GM12878 (cell line): ENCODE measurements at regions not wholly inside any gene's neighbourhood (a gene's known extent, or its start where the extent isn't known, plus 50 kb on each side); places are given as distances from the start of the nearest gene placed in this dataset.

Experiments used
- ATAC-seq: fragments of 200-7000 bp; cut with Tn5 transposase; 3 replicates; pipeline ENCODE4 v1.9.1; 2020; ENCODE audit warnings: mild to moderate bottlenecking, moderate library complexity
- BruUV-seq: library from RNA; stranded (reverse); fragments of 400-500 nt; replicated peaks from 2 replicates; lab custom pipeline; 2021; lab: Mats Ljungman, UMichigan
- CTCF ChIA-PET: fragments of 300-600 bp; sonication (Branson Sonifier 250); formaldehyde crosslinking; extraction: SDS; loops from one replicate; lab custom pipeline; 2021; ENCODE audit warnings: inconsistent platforms; lab: Yijun Ruan, JAX
- POLR2A ChIA-PET: fragments of 350-600 bp; formaldehyde crosslinking; extraction: SDS; loops from one replicate; lab custom pipeline; 2021; ENCODE audit warnings: inconsistent platforms; lab: Charles Lee
- RAD21 ChIA-PET: fragments of 300-600 bp; sonication (Branson Sonifier 250); formaldehyde crosslinking; loops from one replicate; lab custom pipeline; 2023; ENCODE audit warnings: antibody characterized with exemption; ENCODE audit not compliant: unreplicated experiment; lab: Charles Lee
- SMC1A ChIA-PET: fragments of 300-600 bp; sonication (Branson Sonifier 250); formaldehyde crosslinking; loops from one replicate; lab custom pipeline; 2023; ENCODE audit not compliant: unreplicated experiment, uncharacterized antibody; lab: Charles Lee
- DNase-seq: peaks from one replicate; pipeline ENCODE4 v3.0.0-alpha.2; 2011; ENCODE audit warnings: low read depth, low spot score
- FAIRE-seq: peaks from 3 replicates; lab custom pipeline; 2011; peaks lifted over from hg19 to GRCh38; lab: Jason Lieb, UNC
- H2AFZ ChIP-seq: 2 replicates; pipeline ENCODE4 v1.6.0; 2011; ENCODE audit warnings: low read depth, low read length, control low read depth; ENCODE audit not compliant: control insufficient read depth
- H3K27ac ChIP-seq: 2 replicates; pipeline ENCODE4 v1.5.1; 2011; ENCODE audit warnings: control low read depth; ENCODE audit not compliant: control insufficient read depth, insufficient read depth
- H3K27me3 ChIP-seq, 2 experiments: replicated peaks in 1 of 2; 2 replicates each; pipeline versions ENCODE4 v1.6.0 to v1.6.1; 2011; ENCODE audit warnings: low read length in 1 of 2; ENCODE audit not compliant: control insufficient read depth in 2 of 2, insufficient read depth in 2 of 2
- H3K36me3 ChIP-seq, 2 experiments: 2 replicates each; pipeline ENCODE4 v1.5.1; 2011; ENCODE audit warnings: low read length in 1 of 2; ENCODE audit not compliant: control insufficient read depth in 2 of 2, insufficient read depth in 2 of 2
- H3K4me1 ChIP-seq: 2 replicates; pipeline ENCODE4 v1.6.1; 2011; ENCODE audit warnings: mild to moderate bottlenecking, low read length, moderate library complexity, mixed read lengths; ENCODE audit not compliant: control insufficient read depth, insufficient read depth
- H3K4me2 ChIP-seq: 2 replicates; pipeline ENCODE4 v1.6.0; 2011; ENCODE audit warnings: control low read depth; ENCODE audit not compliant: control insufficient read depth, insufficient read depth
- H3K4me3 ChIP-seq: fragments of 200-600 bp; sonication (generic); 2 replicates; pipeline ENCODE4 v1.5.1; 2016
- H3K79me2 ChIP-seq: 2 replicates; pipeline ENCODE4 v1.6.0; 2011; ENCODE audit warnings: low read length; ENCODE audit not compliant: control insufficient read depth, insufficient read depth
- H3K9ac ChIP-seq: 2 replicates; pipeline ENCODE4 v1.8.0; 2011; ENCODE audit warnings: low read length, control low read depth, mixed read lengths; ENCODE audit not compliant: control insufficient read depth, insufficient read depth
- H3K9me3 ChIP-seq: replicated peaks from 3 replicates; pipeline ENCODE4 v1.5.1; 2011; ENCODE audit warnings: mild to moderate bottlenecking, low read length; ENCODE audit not compliant: control insufficient read depth, insufficient read depth
- H4K20me1 ChIP-seq: 2 replicates; pipeline ENCODE4 v1.6.0; 2011; ENCODE audit not compliant: control insufficient read depth, insufficient read depth
- BCLAF1 ChIP-seq: fragments of 450-650 bp; IDR thresholded peaks from 2 replicates; pipeline ENCODE4 v1.6.1; 2017; ENCODE audit warnings: antibody characterized with exemption, mild to moderate bottlenecking, moderate library complexity
- CHD1 ChIP-seq: IDR thresholded peaks from 2 replicates; pipeline ENCODE4 v1.6.1; 2012; ENCODE audit warnings: low read depth, low read length, improper control_type of control experiment
- E2F8 ChIP-seq: fragments of 450-650 bp; IDR thresholded peaks from 2 replicates; pipeline ENCODE4 v1.6.1; 2018; ENCODE audit warnings: mild to moderate bottlenecking, low read depth, moderate library complexity; ENCODE audit not compliant: partially characterized antibody
- ELK1 ChIP-seq: IDR thresholded peaks from 2 replicates; pipeline ENCODE4 v1.6.1; 2012; ENCODE audit warnings: low read depth, low read length, improper control_type of control experiment
- FOXM1 ChIP-seq: IDR thresholded peaks from 2 replicates; pipeline ENCODE4 v1.6.1; 2012; ENCODE audit warnings: low read depth, mild to moderate bottlenecking, inconsistent platforms, low read length, moderate library complexity
- JUND ChIP-seq: IDR thresholded peaks from 2 replicates; pipeline ENCODE4 v1.6.1; 2012; ENCODE audit warnings: low read depth, mild to moderate bottlenecking, low read length, improper control_type of control experiment, moderate library complexity
- RELB ChIP-seq: fragments of 450-650 bp; IDR thresholded peaks from 2 replicates; pipeline ENCODE4 v1.6.1; 2017; ENCODE audit warnings: low read depth, mild to moderate bottlenecking, moderate library complexity
- SREBF2 ChIP-seq: IDR thresholded peaks from 2 replicates; pipeline ENCODE4 v1.6.1; 2012; ENCODE audit warnings: mild to moderate bottlenecking, low read length
- ZBTB11 ChIP-seq: fragments of 450-650 bp; formaldehyde crosslinking; IDR thresholded peaks from 2 replicates; pipeline ENCODE4 v1.5.0; 2022; ENCODE audit warnings: mild to moderate bottlenecking, missing genetic modification characterization
- ZNF207 ChIP-seq: fragments of 450-650 bp; IDR thresholded peaks from 2 replicates; pipeline ENCODE4 v1.6.1; 2014; ENCODE audit warnings: antibody characterized with exemption, mild to moderate bottlenecking, borderline replicate concordance
- ZNF384 ChIP-seq: IDR thresholded peaks from 2 replicates; pipeline ENCODE4 v1.6.1; 2012; ENCODE audit warnings: low read depth, mild to moderate bottlenecking, low read length, improper control_type of control experiment, borderline replicate concordance
- ZNF622 ChIP-seq: fragments of 450-650 bp; IDR thresholded peaks from 2 replicates; pipeline ENCODE4 v1.6.1; 2017; ENCODE audit warnings: mild to moderate bottlenecking, inconsistent platforms
- ZZZ3 ChIP-seq: IDR thresholded peaks from 2 replicates; pipeline ENCODE4 v1.6.1; 2011; ENCODE audit warnings: low read depth; ENCODE audit not compliant: control insufficient read depth, insufficient read length
- WGBS: methylation state at CpG from one replicate; pipeline ENCODE4 v1.1.6; 2016; ENCODE audit warnings: low lambda C conversion rate; ENCODE audit not compliant: insufficient replicate concordance, insufficient coverage; ENCODE audit errors: missing lambda C conversion rate; 5-methylcytosine and 5-hydroxymethylcytosine counted together
- in situ Hi-C: fragments of 300-500 bp; cut with MboI; formaldehyde crosslinking; loops from 9 replicates; pipeline ENCODE4 v1.14.3; 2018; ENCODE audit warnings: mixed read lengths
- intact Hi-C: fragments of 100-400 bp; cut with micrococcal nuclease; formaldehyde crosslinking; loops from one replicate; pipeline ENCODE4 v1.14.2; 2022; ENCODE audit not compliant: unreplicated experiment

GRCh38 chr16:66129196-66129595 is 237.3 kb upstream of the CDH5 start:
- CTCF ChIA-PET, result interaction anchor here (0.6 kb wide), 1 partner anchor 622 kb away, joined by 3 read pairs; no protein-coding TSS in a partner anchor
- no TSS peak for BruUV-seq
- Histone ChIP-seq H3K36me3 (no peaks in the 10 kb centered on the region), H3K79me2 (no peaks in the 10 kb centered on the region), H3K4me2 (no peak overlapping the region), H3K4me3 (no peak overlapping the region), H3K27ac (no peak overlapping the region), H3K27me3 (peaks cover 0 to 4% of the 10 kb centered on the region in 2 experiments), H3K9me3 (no peaks in the 10 kb centered on the region), H3K4me1 (no peaks in the 10 kb centered on the region), H2AFZ (no peak overlapping the region), H3K9ac (no peak overlapping the region), H4K20me1 (no peaks in the 10 kb centered on the region)
- SMC1A ChIA-PET, result no interaction called here
- in situ Hi-C loops (no loop called here), intact Hi-C loops (no loop called here)
- POLR2A ChIA-PET, result no interaction called here
- no peak for ATAC-seq
- no peak for FAIRE-seq
- DNase-seq, result no peak
- RAD21 ChIA-PET, result no interaction called here
- WGBS, result 2% methylated on average over 4 of the region's 4 CpGs
- no peak for TF ChIP-seq ELK1
- TF ChIP-seq RELB, result no peak
- TF ChIP-seq E2F8, result no peak
- TF ChIP-seq CHD1, result no peak
- TF ChIP-seq JUND, result no peak
- no peak for TF ChIP-seq ZNF207
- no peak for TF ChIP-seq FOXM1
- TF ChIP-seq BCLAF1, result no peak
- no peak for TF ChIP-seq ZBTB11 (CRISPR knock-in tag)
- TF ChIP-seq ZNF622, result no peak
- TF ChIP-seq SREBF2, result no peak
- TF ChIP-seq ZZZ3, result no peak
- no peak for TF ChIP-seq ZNF384
